Prostate gland (tissue), 2 donors: ENCODE measurements at regions not wholly inside any gene's neighbourhood (a gene's known extent, or its start where the extent isn't known, plus 50 kb on each side); places are given as distances from the start of the nearest gene placed in this dataset.

Experiments used
- CTCF ChIP-seq, 4 experiments: fragments of 200-600 bp in 2 of 4; fragments of 450-650 bp in 2 of 4; sonication (generic) in 2 of 4; IDR thresholded peaks; 1 replicate in 3 of 4; 2 replicates in 1 of 4; pipeline ENCODE4 v1.5.1; 2016 to 2019; ENCODE audit warnings: antibody characterized with exemption in 4 of 4, mild to moderate bottlenecking in 2 of 4, moderate library complexity in 2 of 4
- POLR2A ChIP-seq: fragments of 450-650 bp; IDR thresholded peaks from one replicate; pipeline ENCODE4 v1.6.1; 2016; ENCODE audit warnings: antibody characterized with exemption, mild to moderate bottlenecking
- POLR2AphosphoS5 ChIP-seq: sonication (generic); formaldehyde crosslinking; IDR thresholded peaks from one replicate; pipeline ENCODE4 v1.6.1; 2017; ENCODE audit warnings: antibody characterized with exemption

GRCh38 chr2:52220393-52220792, 1188.5 kb upstream of the NRXN1 start:
- TF ChIP-seq CTCF (IDR thresholded peaks at IDR 0.05): no peak
- no peak for TF ChIP-seq POLR2A
- no peak for TF ChIP-seq POLR2AphosphoS5
